HUES48 (cell line): ENCODE measurements at regions not wholly inside any gene's neighbourhood (a gene's known extent, or its start where the extent isn't known, plus 50 kb on each side); places are given as distances from the start of the nearest gene placed in this dataset.
"Not testable (repeated sequence)": the region's sequence is repeated elsewhere in the genome, so short reads cannot be mapped to it uniquely, and the experiment has no call there.

Source experiments
- H3K27ac ChIP-seq: one replicate; pipeline ENCODE4 v1.7.0; 2013; ENCODE audit warnings: low read depth, low read length, inconsistent platforms
- H3K27me3 ChIP-seq: 2 replicates; pipeline ENCODE4 v1.6.1; 2013; ENCODE audit warnings: mild to moderate bottlenecking, low read length; ENCODE audit not compliant: control insufficient read depth, insufficient read depth
- H3K36me3 ChIP-seq: 2 replicates; pipeline ENCODE4 v1.6.1; 2013; ENCODE audit warnings: low read length; ENCODE audit not compliant: control insufficient read depth, insufficient read depth
- H3K4me1 ChIP-seq: 2 replicates; pipeline ENCODE4 v1.6.1; 2013; ENCODE audit warnings: mild to moderate bottlenecking, low read length; ENCODE audit not compliant: control insufficient read depth, insufficient read depth
- H3K4me3 ChIP-seq: 2 replicates; pipeline ENCODE4 v1.5.1; 2013; ENCODE audit warnings: mild to moderate bottlenecking, low read depth, low read length
- H3K9ac ChIP-seq: 2 replicates; pipeline ENCODE4 v1.6.1; 2013; ENCODE audit warnings: mild to moderate bottlenecking, low read depth, low read length, moderate library complexity
- H3K9me3 ChIP-seq: 2 replicates; pipeline ENCODE4 v1.6.1; 2013; ENCODE audit warnings: low read length; ENCODE audit not compliant: control insufficient read depth, insufficient read depth

DNA sequence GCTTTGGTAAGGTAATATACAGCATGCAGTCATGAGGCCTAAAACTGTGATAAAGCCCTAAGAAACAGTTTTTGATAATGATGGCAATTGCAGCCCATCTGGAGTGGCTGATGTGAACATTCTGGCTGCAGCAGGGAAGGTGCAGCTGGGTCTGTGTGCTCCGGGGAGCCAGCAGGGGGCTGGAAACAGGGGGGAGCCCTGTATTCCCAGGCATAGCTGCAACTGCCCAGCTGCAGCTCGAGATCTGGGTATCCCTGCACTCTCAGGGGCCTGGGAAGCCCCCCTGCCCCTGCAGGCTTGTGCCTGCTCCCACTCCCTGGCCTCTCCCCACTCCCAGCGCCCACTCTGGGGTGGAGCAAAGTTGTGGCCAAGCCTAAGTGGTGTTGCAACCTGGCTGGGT is 95.6 kb downstream of the RRAGB start:
- no peak overlapping the region for H3K4me3 ChIP-seq
- H3K36me3 ChIP-seq = no peaks in the 10 kb centered on the region
- no peaks in the 10 kb centered on the region for H3K27me3 ChIP-seq
- H3K9me3 ChIP-seq = peaks cover 62% of the 10 kb centered on the region
- H3K4me1 ChIP-seq = no peaks in the 10 kb centered on the region
- no peak overlapping the region for H3K27ac ChIP-seq
- no peak overlapping the region for H3K9ac ChIP-seq

DNA sequence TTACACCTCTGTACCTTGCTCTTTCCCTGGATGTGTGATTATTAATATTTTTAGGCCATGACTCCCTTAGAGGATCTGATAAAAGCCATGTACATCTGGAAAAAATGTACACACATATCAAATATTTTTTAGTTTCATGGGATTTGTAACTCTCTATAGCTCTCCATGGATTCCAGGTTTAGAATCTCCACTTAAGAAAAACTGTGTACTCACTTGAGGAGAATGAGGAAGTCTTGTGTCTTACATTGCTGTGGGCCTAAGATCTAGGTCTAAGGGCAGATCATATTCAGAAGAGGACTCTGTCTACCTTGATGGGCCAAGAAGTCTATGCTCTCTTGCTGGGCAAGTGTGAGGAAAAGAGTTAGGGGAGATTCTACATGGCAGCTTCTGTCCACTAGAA is 98.0 kb downstream of the RRAGB start:
- Histone ChIP-seq H3K4me1 (no peaks in the 10 kb centered on the region), H3K9ac (no peak overlapping the region), H3K9me3 (peaks cover 78% of the 10 kb centered on the region), H3K4me3 (no peak overlapping the region), H3K27ac (no peak overlapping the region), H3K36me3 (no peaks in the 10 kb centered on the region), H3K27me3 (no peaks in the 10 kb centered on the region)

DNA sequence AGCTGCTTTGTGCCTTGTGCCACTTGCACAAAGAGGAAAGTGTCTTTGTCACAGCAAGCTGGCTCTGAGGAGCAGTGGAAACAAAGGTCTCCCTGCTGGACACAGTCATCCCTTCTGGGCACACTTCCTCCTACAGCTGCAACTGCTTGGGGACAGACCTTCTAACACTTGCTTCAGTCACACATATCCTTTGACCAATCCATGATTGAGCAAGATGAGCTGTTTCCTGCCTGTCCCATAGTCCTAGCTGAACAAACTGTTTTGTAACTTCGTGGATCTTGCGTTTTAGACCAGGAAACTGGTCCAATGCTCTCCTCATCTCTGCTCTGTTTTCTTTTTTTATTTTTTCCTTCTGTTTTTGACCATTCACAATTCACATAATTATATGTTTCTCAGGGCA is 98.5 kb downstream of the RRAGB start:
- H3K36me3 ChIP-seq = no peaks in the 10 kb centered on the region
- H3K4me1 ChIP-seq = no peaks in the 10 kb centered on the region
- no peak overlapping the region for H3K9ac ChIP-seq
- no peak overlapping the region for H3K27ac ChIP-seq
- H3K9me3 ChIP-seq = peaks cover 76% of the 10 kb centered on the region
- no peak overlapping the region for H3K4me3 ChIP-seq
- H3K27me3 ChIP-seq = no peaks in the 10 kb centered on the region

DNA sequence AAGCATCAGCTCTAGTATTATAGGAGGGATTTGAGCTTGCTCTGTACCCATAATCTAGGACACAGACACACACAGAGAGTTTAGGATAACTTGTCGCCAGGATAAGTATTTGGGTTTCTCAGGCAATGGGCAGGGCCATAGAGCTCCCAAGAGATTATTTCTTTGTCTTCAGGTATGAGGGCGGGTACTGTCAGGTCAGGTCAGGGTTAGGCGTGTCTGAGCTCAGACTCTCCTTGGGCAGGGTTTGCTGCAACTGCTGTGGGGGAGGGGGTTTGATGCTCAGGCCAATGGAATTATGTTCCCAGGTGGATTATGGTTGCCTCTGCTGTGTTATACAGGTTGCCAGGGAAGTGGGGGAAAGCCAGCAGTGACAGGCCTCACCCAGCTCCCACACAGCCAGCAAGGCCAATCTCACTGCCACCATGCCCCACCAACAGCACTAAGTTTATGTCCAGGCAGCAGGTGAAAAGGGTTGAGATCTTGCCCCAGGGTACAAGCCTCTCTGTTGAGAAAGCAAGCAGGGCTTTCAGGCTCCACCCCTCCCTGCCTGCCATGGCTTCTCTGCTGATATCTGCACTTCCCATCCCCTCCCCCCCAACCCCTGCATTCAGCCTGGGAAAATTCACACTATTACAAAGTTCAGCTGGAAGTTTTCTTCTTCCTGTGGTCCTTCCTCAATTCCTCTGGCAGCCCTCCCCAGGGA is 101.3 kb downstream of the RRAGB start:
- no peaks in the 10 kb centered on the region for H3K36me3 ChIP-seq
- no peaks in the 10 kb centered on the region for H3K4me1 ChIP-seq
- no peak overlapping the region for H3K9ac ChIP-seq
- no peak overlapping the region for H3K27ac ChIP-seq
- H3K9me3 ChIP-seq = peaks cover 74% of the 10 kb centered on the region
- H3K4me3 ChIP-seq = no peak overlapping the region
- no peaks in the 10 kb centered on the region for H3K27me3 ChIP-seq

DNA sequence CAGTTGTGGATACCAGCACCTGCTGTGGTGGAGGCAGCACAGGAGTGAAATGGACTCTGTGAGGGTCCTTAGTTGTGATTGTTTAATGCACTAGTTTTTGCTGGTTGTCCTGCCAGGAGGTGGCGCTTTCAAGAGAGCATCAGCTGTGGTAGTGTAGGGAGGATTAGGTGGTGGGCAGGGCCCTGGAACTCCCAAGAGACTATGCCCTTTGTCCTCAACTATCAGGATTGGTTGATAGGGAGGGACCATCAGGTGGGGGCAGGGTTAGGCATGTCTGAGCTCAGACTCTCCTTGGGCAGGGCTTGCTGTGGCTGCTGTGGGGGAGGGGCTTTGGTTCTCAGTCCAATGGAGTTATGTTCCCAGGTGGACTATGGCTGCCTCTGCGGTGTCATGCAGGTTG is 121.9 kb downstream of the RRAGB start:
- Histone ChIP-seq H3K9me3 (peaks cover 61% of the 10 kb centered on the region), H3K27ac (no peak overlapping the region), H3K36me3 (no peaks in the 10 kb centered on the region), H3K4me1 (no peaks in the 10 kb centered on the region), H3K9ac (no peak overlapping the region), H3K27me3 (no peaks in the 10 kb centered on the region), H3K4me3 (no peak overlapping the region)

DNA sequence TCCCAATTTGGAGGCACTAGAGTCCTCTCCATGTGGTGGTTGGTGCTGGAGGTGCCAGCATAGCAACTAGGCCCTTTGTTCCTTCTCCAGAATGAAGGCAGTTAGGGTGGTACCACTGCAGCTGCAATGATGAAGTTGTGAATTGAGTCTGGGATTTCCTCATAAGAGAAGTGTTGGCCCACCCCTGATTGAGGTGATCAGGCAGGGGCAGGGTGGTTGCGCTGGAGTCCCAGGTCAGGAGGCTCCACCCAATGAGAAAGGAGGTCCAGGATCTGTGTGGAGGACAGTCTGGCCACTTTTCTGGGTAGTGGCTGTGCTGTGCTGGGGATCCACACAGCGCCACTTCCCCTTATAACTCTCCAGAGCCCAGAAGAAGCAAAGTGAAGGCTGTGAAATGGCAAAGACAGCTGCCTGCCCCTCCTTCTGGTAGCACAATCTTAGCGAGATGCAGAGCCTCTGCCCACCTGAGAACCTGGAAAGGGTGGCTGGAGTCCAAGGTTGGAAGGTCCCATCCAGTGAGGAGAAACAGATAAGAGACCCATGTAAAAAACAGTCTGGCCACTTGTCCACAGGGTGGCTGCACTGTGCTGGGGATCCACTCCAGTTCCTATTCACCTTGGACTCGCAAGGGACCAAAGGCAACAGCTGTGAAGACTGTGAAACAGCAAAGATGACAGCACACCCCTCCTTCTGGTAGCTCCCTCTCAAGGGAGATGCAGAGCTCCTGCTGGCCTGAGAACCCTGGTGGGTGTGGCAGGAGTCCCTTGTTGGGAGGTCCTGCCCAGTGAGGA is 124.6 kb downstream of the RRAGB start:
- Histone ChIP-seq H3K4me3 (no peak overlapping the region), H3K27me3 (no peaks in the 10 kb centered on the region), H3K36me3 (no peaks in the 10 kb centered on the region), H3K4me1 (no peaks in the 10 kb centered on the region), H3K27ac (no peak overlapping the region), H3K9me3 (peaks cover 61% of the 10 kb centered on the region), H3K9ac (no peak overlapping the region)

DNA sequence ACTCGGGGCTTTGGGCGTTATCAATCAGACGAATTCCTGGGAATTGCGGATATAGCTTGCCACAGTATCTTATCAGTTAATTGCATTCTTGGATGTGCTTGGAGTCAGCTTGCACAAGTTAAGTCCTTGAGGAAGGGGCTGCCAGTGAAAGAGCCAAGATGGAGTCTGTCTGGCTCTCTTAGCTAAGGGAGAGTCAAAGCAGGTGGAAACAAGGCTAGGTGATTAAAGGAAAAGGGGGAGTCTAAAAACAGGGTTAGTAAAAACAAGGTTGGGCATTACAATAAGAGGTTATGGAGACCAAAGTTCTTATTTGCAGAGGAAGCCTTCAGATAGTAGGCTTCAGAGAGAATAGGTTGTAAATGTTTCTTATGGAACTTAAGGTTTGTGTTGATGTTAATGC is 149.2 kb downstream of the RRAGB start:
- H3K27ac ChIP-seq = peak overlapping the region; percentile 20
- H3K36me3 ChIP-seq, H3K4me1 ChIP-seq: not testable (repeated sequence)

DNA sequence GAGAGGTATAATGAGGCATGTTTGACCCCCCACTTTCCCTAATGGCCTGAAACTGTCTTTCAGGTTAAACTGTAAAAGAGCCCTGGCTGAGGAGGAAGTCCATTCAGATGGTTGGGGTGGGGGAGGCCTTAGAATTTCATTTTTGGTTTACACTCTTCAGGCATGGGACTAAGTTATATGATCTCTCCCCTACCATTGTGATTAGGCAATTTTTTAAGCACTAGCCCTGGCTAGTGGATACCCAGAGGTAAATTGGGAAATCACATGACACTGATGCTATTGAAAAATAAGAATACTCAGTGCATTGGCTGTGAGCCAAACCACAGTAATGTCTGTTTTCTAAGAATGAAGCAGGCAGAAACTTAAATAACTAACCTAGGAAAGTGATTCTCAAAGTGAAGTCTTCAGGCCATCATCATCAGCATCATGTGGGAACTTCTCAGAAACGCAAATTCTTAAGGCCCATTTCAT is 149.7 kb downstream of the RRAGB start:
- peak overlapping the region; percentile 20 for H3K27ac ChIP-seq
- no peak overlapping the region for H3K9ac ChIP-seq
- peaks cover 70% of the 10 kb centered on the region for H3K9me3 ChIP-seq
- H3K4me3 ChIP-seq = no peak overlapping the region
- H3K36me3 ChIP-seq = no peaks in the 10 kb centered on the region
- H3K4me1 ChIP-seq = no peaks in the 10 kb centered on the region
- no peaks in the 10 kb centered on the region for H3K27me3 ChIP-seq

More for the DNA sequence above, 149.2 kb downstream of the RRAGB start:
- H3K9me3 ChIP-seq = peaks cover 70% of the 10 kb centered on the region
- H3K27me3 ChIP-seq, H3K4me3 ChIP-seq, H3K9ac ChIP-seq: not testable (repeated sequence)

DNA sequence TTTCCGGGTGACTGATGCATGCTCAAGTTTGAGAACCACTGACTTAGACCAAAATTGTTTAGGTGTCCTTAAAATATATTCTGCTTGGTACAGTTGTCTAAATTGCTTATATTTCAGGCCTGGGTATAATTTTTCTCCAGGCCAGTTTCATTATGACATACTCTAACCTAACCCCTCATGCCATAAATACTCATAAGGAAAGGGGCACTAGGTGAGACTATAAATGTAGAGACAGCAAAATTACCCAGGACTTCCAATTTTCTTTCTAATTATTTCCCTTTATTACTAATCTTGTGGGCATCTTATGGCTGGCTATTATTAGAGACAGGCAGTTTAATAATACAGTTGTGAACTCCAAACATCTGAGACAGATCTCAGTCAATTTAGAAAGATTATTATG is 150.2 kb downstream of the RRAGB start:
- Histone ChIP-seq H3K27me3 (no peaks in the 10 kb centered on the region), H3K4me3 (no peak overlapping the region), H3K9ac (no peak overlapping the region)

DNA sequence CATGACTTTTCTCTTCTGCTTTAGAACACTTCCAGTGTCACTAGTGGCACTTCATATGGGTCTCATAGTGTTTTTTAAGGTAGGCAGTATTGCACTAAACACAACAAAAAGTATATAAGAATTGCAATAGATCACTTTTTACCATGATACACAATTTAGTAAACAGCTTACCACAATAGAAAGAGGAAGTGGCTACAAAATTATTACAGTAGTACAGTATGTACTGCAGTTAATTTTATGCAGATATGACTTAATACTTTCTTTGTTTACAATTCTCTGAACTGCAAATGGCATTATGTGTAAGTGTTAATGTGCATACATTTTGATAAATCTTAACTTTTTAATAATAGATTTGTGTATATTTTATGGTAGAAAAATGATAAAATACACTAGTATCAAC is 157.3 kb downstream of the RRAGB start:
- no peaks in the 10 kb centered on the region for H3K36me3 ChIP-seq
- no peak overlapping the region for H3K9ac ChIP-seq
- no peak overlapping the region for H3K4me3 ChIP-seq
- no peak overlapping the region for H3K27ac ChIP-seq
- no peaks in the 10 kb centered on the region for H3K27me3 ChIP-seq
- no peaks in the 10 kb centered on the region for H3K4me1 ChIP-seq
- H3K9me3 ChIP-seq = peaks cover 80% of the 10 kb centered on the region

More for the DNA sequence above, 150.2 kb downstream of the RRAGB start:
- H3K9me3 ChIP-seq = peaks cover 70% of the 10 kb centered on the region
- peak overlapping the region; percentile 5 for H3K27ac ChIP-seq
- H3K36me3 ChIP-seq = no peaks in the 10 kb centered on the region
- H3K4me1 ChIP-seq = no peaks in the 10 kb centered on the region

DNA sequence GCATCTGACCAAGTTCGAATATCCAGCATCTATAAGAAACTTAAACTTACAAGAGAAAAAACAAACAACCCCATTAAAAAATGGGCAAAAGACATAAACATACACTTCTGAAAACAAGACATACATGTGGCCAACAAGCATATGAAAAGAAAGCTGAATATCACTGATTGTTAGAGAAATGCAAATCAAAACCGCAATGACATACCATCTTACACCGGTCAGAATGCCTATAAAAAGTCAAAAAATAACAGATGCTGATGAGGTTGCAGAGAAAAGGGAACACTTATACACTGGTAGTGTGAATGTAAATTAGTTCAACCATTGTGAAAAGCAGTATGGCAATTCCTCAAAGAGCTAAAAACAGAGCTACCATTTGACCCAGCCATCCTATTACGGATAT is 166.0 kb downstream of the RRAGB start:
- H3K9ac ChIP-seq, H3K4me3 ChIP-seq, H3K36me3 ChIP-seq, H3K27ac ChIP-seq, H3K27me3 ChIP-seq, H3K4me1 ChIP-seq: not testable (repeated sequence)
- peaks cover 41% of the 10 kb centered on the region for H3K9me3 ChIP-seq
